Stimulated activated CD4-positive, alpha-beta T cell treated with anti-CD3 and anti-CD28 coated beads, Interleukin-1b, Interleukin-23, amount 100 ng/mL, for 24 hours (primary cell): ENCODE measurements at regions not wholly inside any gene's neighbourhood (a gene's known extent, or its start where the extent isn't known, plus 50 kb on each side); places are given as distances from the start of the nearest gene placed in this dataset.

Experiments used
- DNase-seq, 4 experiments: peaks; one replicate each; pipeline ENCODE4 v3.0.0-alpha.2; 2020; ENCODE audit warnings: low read depth in 4 of 4, low spot score in 1 of 4

DNA sequence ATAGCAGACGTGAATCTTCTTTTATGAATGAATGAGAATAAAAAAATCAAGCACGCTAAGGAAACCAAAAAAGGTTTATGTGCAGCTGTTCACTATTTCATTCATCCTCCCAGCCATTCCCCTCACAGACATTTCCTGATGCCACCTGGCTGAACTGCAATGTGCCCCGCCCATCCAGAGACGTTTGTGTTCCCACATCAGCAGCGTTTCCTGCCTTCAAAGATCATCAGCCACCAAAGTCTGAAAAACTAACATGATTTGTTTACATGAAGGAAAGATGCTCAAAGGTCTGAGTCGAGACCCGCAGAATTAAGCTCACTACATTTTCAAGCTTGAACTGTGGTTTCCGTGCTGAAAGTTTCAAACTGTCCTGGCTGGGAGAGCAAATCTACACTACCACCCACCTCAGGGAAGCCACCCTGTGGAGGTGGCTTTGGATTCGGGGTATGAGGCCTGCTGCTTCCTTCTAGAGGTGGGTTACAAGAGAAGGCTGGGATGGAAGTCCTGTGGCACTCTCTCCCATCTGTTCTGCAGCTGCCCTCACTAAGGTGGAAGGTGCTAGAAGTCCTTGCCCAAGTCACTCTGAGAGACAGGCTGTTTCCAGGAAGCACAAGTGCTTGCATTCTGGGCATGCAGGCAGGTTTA is 201.3 kb upstream of the OSR1 start:
- DNase-seq, result no peak

DNA sequence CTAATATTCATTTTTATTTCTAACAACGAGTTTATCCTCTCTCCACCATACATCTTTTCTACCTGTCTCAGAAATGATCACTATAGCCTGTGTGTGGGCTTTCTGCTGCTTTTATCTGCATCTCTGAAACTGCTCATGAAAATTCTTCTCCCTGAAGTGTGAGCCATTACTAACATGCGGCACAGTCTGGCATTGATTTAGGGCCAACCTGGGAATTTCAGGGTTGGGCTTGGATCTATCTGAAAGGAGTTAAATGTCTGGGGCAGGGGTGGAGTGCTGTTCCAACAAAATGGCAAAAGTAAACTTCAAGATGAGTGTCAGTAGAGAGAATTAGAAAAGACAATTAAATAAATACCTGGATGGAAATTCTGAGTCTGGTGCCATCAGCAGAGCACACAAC is 198.2 kb upstream of the OSR1 start:
- no peak for DNase-seq

DNA sequence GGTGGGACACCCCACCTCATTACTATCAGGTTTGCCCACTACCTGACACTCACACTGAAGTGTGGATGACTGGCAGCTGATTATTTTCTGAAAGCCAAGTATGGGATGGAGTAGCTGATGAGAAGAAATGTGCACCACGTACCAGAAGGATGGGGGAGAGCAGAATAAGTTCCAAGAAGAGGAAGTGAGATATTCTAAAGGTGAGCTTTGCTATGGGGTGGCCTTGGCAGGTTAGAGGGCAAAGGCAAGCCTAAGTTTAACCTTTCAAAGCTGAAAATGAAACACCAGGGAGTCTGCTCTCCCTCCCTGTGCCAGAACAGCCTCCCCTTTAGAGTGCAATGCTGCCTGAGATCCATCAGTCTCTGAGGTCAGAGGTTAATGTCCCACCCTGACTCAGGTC is 196.1 kb upstream of the OSR1 start:
- DNase-seq, result no peak

DNA sequence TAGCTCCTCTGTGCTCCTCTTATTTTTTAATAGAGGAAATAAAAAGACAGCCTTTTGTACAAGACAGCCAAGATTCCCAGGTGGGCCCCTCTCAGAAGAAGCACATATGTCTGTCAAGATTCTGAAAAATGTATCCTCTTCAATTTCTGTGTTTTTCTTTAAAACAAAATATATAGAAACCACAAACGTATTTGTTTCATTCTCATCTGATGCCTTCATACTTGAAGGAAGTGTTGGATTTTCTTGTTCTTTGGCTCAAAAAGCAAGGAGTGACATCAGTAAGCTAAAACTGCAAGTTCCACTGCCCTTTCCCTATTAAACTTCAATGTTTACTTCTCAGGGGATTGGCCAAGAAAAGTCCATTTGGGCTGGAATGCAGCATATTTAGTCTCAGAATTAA is 193.8 kb upstream of the OSR1 start:
- DNase-seq, result no peak

DNA sequence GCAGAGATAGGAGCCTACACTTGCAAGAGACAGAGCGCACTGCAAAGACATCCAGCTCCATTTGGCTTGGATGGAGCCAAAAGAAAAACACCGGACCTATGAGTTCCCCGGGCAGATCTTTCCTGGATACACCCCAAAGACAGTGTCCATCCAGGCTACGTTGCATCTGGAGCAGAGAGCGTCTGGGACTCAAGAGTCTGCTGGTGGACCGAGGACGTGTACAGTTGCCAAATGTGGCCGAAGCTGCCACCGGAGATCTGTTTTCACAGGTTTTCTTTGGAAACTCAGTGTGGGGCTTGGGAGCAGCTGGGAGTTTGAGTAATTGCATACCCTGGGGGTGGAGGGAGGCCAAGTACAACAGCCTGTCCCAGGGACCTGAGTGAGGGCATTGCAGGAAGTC is 192.3 kb upstream of the OSR1 start:
- DNase-seq, result no peak

DNA sequence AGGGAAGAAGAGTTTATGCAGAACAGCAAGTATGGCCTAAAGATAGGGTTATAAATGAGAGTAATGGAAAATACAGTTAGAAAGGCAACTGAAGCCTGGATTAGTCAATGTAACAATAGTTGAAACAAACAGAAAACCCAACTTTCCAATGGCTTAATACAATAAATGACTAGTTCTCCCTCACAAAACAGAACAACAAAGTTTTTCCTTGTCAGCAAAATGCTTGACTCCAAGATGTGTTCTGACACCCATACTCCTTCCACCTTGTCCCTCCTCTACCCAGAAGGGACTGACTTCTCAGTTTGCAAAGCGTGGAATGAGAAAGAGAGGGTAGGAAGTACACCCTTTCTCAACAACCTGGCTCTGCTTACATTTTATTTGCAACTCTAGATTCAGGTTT is 191.4 kb upstream of the OSR1 start:
- DNase-seq, result no peak

DNA sequence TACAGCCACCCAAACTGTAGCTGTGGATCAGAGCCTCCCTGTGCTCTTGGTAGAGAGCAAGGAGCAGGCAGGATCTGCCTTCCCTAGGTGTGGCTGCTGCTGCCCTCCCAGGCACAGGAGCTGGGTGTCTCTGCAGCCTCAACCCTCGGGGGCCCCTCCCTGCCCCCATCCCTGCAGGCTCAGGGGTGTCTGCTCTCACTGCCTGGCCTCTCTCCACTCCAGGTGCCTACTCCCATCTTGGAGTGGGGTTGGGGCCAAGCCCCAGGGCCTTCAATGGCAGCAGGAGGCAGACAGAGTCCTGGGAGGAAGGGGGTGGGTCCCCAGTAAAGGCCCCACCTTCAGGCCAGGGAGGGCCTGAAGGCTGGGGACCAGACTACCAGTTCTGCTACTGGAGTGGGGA is 189.7 kb upstream of the OSR1 start:
- DNase-seq, result no peak

DNA sequence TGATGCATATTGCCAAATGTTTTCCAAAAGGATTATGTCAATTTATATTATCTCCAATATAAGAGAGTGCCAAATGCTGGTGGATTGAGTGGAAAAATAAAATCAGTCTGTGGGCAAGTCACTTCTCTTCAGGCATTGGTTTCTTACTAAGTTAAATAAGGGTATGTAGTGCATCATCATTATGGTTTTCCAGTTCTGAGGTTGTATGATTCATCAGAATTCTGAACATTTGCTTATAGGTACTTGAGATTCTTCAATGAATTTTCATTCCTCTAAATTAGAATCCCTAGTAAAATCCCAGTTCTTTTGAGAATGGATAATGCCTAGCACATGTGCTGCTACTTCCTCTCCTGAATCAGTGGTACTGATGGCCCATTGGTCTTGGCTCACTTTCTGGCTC is 188.9 kb upstream of the OSR1 start:
- DNase-seq, result no peak

DNA sequence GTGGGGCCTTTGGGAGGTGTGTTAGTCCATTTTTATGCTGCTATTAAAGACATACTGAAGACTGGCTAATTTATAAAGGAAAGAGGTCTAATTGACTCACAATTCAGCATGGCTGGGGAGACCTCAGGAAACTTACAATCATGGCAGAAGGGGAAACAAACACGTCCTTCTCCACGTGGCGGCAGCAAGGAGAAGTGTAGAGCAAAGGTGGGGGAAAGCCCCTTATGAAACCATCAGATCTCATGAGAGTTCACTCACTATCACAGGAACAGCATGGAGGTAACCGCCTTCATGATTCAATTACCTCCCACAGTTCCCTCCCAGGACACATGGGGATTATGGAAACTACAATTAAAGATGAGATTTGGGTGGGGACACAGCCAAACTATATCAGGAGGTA is 187.1 kb upstream of the OSR1 start:
- no peak for DNase-seq

DNA sequence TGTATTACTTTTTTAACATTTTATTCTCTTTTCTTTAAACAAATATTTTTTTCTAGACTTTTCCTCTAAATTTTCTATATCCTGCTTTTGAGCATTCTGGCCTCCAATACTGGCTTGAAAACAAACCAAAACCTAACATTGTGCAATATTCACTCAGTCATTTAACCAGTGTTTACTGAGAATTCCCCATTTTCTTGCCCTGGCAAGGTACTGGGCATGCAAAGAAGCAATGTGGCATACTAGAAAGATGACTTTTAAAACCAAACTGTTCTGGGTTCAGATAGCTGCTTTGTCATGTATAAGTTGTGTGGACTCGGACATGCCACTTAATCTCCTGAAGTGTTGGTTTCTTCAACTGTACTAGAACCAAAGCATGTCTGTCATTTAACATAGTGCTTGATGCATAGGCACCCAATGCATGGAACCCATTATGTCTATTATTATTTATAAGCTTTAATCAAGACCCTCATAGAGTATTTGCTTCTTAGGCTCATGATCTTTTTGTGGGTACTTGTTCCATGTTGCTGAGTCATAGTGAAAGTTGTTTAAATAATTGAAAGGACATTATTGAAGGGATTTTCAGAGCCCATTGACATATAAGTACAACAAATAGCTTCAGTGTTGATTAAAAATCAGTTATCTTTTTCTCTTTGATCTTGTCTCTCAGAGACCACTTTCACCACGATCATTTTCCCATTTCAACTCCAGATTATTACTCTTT is 185.4 kb upstream of the OSR1 start:
- DNase-seq, result no peak

DNA sequence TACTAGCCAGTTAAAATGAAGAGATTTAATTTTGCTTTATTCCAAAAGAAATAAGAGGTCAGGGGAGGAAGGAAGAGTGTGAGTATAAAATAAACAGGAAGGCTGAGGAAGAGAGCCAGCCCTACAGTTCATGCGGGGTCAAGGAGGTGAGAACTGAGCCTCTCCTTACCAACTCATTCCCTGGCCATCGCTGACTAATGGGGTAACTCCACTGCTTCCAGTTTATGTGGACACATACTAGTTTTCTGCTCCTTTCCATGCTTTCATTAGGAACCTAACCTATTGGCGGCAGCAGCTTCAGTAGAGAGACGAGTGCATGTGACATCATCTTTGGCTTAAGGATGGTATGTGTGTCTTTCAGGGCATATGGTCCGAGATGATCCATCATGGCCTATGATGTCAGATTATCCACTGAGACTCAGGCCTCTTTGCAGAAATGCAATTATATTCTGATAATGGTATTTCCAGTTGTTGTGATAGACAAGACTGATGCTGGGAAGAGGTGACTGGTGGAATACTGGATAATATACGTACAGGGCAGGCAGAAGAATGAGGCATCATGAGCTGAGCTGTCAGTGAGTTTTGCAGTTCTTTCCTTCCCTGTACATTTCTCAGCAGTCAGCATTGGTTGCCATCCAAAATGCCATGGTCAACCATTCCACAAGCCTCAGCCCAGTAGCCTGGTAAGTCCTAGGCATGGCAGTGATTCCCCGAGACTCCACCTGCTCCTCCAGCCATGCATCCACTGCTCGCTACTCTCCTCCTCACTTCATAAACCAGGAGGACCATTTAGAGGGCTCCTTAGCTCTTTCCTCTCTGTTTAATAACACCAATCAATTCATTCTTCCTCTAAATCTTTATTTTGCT is 184.6 kb upstream of the OSR1 start:
- DNase-seq, result no peak

DNA sequence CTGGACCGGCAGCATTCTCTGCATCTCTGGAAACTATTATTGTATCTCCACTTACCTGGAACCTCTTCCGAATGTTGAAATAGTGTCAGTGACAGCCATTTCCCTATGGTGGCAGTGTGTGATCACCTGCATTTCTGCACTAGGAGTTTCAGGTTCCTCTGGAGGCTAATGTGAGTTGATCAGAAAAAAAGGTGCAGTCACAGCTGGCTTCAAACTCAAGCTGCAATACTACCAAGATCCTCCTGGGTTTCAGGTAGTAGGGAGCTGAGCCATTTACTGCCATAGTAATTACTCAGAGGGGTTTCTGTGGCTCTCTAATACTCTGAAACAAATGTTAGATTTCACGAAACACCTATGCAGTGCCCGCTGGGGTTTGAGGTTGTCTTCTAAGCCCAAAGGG is 183.5 kb upstream of the OSR1 start:
- no peak for DNase-seq

DNA sequence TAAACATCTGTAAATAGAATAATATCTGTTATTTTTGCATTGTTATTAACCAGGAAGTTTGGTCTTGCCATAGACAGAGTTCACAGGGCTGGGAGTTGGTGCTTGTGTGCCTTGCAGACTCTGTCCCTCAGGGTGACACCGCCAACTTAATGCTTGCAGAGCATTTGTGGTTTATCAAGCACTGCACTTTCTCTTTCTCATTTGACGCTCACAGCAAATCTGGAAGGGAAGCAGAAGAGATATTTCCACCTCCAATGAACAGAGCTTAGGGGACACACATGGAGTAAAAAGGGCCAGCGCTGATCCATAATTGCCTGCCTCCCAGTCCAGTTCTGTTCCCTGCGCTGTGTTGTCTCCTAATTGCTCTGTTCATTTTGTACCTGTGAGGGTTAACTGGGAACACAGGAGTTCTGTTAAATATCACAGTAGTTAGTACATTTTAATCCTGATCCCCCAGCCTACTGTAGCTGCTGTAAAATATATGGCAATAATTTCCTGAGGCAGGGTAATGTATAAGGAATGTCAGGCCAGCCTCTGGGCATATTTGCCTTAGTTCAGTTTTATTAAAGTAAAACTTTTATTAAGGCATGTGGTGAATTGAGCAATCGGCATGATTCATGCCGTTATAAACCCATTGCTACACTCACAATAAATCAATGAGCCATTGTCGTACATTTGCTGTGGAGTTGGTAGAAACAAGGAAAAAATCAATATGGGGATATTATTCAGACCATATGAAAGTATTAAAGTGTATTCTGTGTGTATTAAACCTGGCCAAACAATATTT is 182.5 kb upstream of the OSR1 start:
- no peak for DNase-seq

DNA sequence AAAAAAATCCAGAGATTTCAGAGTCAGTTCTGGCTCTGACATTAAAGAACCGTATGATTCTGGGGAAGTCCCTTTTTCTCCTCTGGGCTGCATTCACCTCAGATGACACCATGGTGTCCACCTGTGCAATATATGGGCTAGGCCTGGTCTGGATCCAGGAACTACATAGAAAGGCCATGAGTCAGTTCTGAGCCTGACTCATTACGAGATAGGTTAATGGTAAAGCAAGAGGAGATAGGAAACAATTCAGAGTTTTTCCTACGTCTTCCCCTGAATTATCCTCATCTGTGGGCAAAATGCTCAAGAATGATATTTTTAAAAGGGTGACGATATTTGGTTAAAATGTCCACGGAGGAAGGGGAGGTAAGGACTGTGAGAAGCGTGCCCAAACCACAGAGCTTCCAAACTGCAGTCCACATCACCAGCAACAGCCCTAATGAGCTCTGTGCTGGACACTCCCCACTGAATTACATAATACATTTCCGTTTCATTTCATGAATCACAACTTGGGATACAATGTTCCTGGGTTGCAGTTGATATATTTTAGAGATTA is 180.1 kb upstream of the OSR1 start:
- no peak for DNase-seq

DNA sequence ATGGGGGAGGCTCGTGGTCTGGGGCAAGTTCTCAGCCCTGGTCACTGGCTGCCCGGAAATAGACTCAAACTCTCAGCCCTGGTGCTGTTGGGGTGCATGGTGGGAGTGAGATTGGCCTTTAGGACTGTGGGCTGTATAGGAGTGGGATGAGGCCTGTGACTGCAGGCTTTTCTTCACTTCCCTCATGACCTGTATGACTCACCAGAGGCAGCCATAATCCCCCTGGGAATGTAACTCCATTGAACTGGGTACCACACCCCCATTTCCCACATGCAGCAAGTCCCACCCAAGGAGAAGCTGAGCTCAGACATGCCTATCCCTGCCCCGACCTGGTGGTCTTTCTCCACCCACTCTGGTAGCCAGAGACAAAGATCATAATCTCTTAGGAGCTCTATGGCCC is 177.7 kb upstream of the OSR1 start:
- DNase-seq, result no peak

DNA sequence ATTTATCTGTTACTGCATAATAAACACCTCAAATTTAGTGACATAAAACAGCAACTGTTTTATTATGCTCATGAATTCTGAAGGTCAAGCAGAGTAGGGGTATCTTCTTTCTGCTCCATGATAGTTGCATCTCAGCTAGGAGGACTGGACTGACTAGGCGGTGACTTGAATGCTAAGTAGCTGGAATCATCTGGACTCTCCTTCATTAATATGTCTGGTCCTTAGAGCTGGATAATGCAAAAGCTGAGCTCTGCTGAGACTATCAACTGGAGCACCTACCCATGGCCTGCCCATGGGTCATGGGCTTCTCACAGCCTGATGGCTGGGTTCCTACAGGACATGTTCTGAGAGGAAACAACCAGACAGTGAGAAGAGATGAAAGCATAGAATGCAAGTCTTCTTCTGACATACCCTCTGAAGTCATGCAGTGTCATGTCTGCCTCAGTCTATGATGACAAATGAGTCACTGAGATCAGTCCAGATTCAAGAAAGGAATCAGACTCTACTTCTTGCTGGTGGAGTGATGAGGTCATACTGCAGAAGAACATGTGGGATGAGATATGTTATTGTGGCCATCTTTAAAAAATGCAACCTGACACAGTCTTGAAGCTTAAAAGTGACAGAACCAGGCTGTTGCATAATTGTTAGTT is 174.2 kb upstream of the OSR1 start:
- DNase-seq, result no peak

DNA sequence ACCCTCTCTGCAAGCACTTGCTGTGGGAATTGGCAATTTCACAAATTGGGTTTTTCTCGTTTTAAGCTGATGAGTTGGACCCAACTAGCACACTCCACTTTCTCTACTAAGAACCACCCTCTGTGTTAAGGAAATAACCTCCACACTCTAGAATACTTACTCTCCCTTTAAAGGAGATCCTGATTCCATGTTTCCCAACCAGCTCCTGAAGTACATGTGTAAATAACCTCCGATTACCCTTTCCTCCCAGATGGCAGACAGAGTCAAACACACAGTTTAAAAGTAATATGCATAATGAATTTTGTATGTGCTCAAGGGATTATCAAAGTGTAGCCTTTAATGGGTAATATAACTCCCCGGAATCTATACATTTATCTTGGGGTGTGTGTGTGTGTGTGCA is 171.3 kb upstream of the OSR1 start:
- no peak for DNase-seq

DNA sequence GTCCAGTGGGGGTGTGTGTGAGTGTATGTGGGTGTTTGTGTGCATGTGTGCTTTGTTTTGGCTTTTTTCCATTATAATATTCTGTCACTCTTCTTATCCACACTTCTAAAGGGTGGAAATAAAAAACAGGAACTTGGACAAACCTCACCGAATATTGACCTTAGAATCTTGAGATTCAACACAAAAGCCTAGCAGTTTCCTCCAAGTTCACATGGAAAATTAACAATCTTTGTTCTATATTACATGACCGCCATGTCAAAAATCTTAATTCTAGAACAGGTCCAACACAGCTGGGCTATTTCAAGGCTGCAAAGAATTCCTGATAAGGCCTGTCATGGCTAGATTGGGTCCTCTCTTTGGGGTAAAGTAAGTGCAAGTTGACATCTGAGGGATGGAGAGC is 169.3 kb upstream of the OSR1 start:
- DNase-seq, result no peak

DNA sequence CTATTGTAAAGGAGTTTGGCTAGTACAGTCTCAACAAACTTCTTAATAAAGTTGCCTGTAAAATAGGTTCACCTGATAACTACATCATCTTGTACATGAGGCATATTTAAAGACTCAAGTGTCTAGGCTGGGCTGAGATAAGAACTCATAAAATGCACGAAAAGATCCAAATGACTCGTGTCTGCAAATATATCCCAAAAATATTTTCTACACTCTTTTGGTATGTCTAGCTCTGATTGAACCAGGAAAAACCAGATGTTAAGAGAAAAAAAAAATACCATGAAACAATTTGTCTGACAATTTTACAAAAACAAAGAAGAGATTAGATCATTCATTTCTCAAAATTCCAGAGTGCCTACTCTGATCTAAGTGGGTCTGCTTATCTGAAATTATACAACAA is 166.9 kb upstream of the OSR1 start:
- no peak for DNase-seq

DNA sequence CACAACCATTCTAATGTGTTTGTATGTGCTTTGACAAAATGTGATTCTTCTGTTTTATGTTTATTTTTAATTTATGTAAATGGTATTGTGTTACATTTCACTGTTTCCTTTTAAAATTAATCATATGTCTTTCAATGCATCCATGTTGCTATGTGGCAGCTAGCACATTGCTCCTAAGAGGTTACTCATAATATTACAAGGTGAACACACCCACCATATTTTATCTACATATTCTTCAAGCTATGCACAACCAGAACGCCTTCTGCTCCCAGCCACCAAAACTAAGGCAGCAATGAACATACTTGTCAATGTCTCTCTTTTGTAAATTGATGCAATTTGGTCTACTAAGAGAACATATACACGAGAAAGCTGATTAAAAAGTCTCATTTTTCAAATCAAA is 160.6 kb upstream of the OSR1 start:
- DNase-seq, result no peak

DNA sequence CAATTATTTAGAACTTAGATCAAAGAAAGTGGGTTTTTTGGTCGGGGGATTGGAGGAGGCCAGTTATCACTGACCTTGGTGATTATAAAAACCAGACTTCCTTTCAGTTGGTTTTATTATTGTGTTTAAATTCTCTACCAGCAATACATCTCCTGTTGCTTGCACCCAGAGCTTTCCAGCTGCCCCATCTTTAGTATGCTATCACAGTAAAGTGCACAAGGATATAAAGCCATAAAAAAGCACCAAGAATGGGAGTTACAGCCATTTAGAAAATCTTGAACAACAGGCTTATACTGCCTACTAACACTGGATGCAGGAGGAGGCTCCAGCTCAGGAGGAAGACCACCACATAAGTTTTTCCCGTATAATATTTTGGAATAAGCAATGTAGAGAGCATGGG is 148.7 kb upstream of the OSR1 start:
- no peak for DNase-seq
